Peyer's patch (tissue), 4 donors: ENCODE measurements at regions not wholly inside any gene's neighbourhood (a gene's known extent, or its start where the extent isn't known, plus 50 kb on each side); places are given as distances from the start of the nearest gene placed in this dataset.
A peak's percentile ranks its signal among the peaks of the same experiment; 100 is the strongest.

Experiments used
- DNase-seq, 3 donors: peaks; one replicate each; pipeline ENCODE4 v3.0.0-alpha.2; 2017 to 2019
- H3K27ac ChIP-seq, 4 donors: fragments of 200-600 bp; sonication (generic); one replicate each; pipeline ENCODE4 v1.5.1; 2016 to 2019
- H3K27me3 ChIP-seq, 2 donors: fragments of 200-600 bp; sonication (generic); one replicate each; pipeline ENCODE4 v1.5.1; 2019
- H3K36me3 ChIP-seq, 3 donors: fragments of 200-600 bp; sonication (generic); one replicate each; pipeline ENCODE4 v1.5.1; 2016 to 2019
- H3K4me1 ChIP-seq, 4 donors: fragments of 200-600 bp; sonication (generic); one replicate each; pipeline ENCODE4 v1.5.1; 2016 to 2019
- H3K4me3 ChIP-seq, 4 donors: fragments of 200-600 bp; sonication (generic); 1 replicate in 3 of 4; 2 replicates in 1 of 4; pipeline ENCODE4 v1.5.1; 2016 to 2019; ENCODE audit warnings: mild to moderate bottlenecking in 1 of 4
- H3K9me3 ChIP-seq, 4 donors: fragments of 200-600 bp; sonication (generic); one replicate each; pipeline ENCODE4 v1.5.1; 2016 to 2019; ENCODE audit warnings: mild to moderate bottlenecking in 1 of 4
- CTCF ChIP-seq, 6 experiments: fragments of 450-650 bp in 4 of 6; fragments of 200-600 bp in 2 of 6; sonication (generic) in 1 of 6; IDR thresholded peaks; one replicate each; pipeline ENCODE4 v1.5.1; 2017 to 2019; ENCODE audit warnings: antibody characterized with exemption in 6 of 6, mild to moderate bottlenecking in 3 of 6, moderate library complexity in 1 of 6
- POLR2A ChIP-seq, 2 donors: fragments of 450-650 bp; IDR thresholded peaks; one replicate each; pipeline ENCODE4 v1.5.1; 2017; ENCODE audit warnings: antibody characterized with exemption in 2 of 2, mild to moderate bottlenecking in 2 of 2, moderate library complexity in 2 of 2

DNA sequence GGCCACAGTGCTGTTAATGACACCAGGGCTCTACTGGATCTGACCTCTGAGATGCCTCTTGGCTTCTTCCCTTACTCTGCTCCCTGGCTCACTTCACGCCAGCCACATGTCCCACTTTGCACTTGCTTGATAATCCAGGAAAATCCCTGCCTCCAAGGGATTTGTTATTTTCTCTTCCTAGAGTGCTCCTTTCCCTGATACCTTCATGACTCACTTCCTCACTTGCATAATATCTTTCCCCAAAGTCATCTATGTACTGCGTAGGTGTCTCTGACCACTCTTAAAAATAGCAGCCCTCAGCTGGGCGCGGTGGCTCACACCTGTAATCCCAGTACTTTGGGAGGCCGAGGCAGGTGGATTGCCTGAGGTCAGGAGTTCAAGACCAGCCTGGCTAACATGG is 572.3 kb downstream of the PLCL1 start:
- TF ChIP-seq POLR2A (IDR thresholded peaks at IDR 0.05) (no peak), CTCF (IDR thresholded peaks at IDR 0.05) (no peak)
- Histone ChIP-seq H3K36me3 (no peaks in the 10 kb centered on the region), H3K27ac (no peak overlapping the region), H3K4me3 (no peak overlapping the region), H3K4me1 (peaks cover 0 to 6% (median 0%) of the 10 kb centered on the region in 4 donors), H3K27me3 (no peaks in the 10 kb centered on the region), H3K9me3 (no peaks in the 10 kb centered on the region)
- no peak for DNase-seq

- Histone ChIP-seq H3K4me3 (no peak overlapping the region), H3K36me3 (no peaks in the 10 kb centered on the region), H3K9me3 (no peaks in the 10 kb centered on the region), H3K27me3 (no peaks in the 10 kb centered on the region), H3K27ac (no peak overlapping the region), H3K4me1 (peaks cover 0 to 6% (median 0%) of the 10 kb centered on the region in 4 donors)
- TF ChIP-seq CTCF (IDR thresholded peaks at IDR 0.05) = no peak
- no peak for TF ChIP-seq POLR2A (IDR thresholded peaks at IDR 0.05)
- no peak for DNase-seq
These were observed 570.7 kb downstream of the PLCL1 start for GRCh38 chr2:198375083-198375410.

- peak in 5 of 6 experiments; percentile 15 to 88 (median 84) for TF ChIP-seq CTCF (IDR thresholded peaks at IDR 0.05)
- no peak for TF ChIP-seq POLR2A (IDR thresholded peaks at IDR 0.05)
- H3K4me1 ChIP-seq = peaks cover 0 to 6% (median 0%) of the 10 kb centered on the region in 4 donors
- no peaks in the 10 kb centered on the region for H3K9me3 ChIP-seq
- no peaks in the 10 kb centered on the region for H3K36me3 ChIP-seq
- DNase-seq = peak in 1 of 3 donors; percentile 80
- H3K27me3 ChIP-seq = no peaks in the 10 kb centered on the region
- H3K4me3 ChIP-seq = no peak overlapping the region
- no peak overlapping the region for H3K27ac ChIP-seq
These were observed 570.1 kb downstream of the PLCL1 start for GRCh38 chr2:198374375-198375082.

GRCh38 chr2:198371921-198372543 is 567.6 kb downstream of the PLCL1 start:
- H3K36me3 ChIP-seq = no peaks in the 10 kb centered on the region
- H3K27me3 ChIP-seq = no peaks in the 10 kb centered on the region
- TF ChIP-seq POLR2A (IDR thresholded peaks at IDR 0.05) = no peak
- TF ChIP-seq CTCF (IDR thresholded peaks at IDR 0.05) = no peak
- H3K9me3 ChIP-seq = no peaks in the 10 kb centered on the region
- no peak overlapping the region for H3K4me3 ChIP-seq
- H3K27ac ChIP-seq = no peak overlapping the region
- H3K4me1 ChIP-seq = peaks cover 0 to 6% (median 0%) of the 10 kb centered on the region in 4 donors
- no peak for DNase-seq

GRCh38 chr2:198371329-198371728 is 566.9 kb downstream of the PLCL1 start:
- no peak for DNase-seq
- no peaks in the 10 kb centered on the region for H3K27me3 ChIP-seq
- no peak overlapping the region for H3K27ac ChIP-seq
- H3K4me3 ChIP-seq = no peak overlapping the region
- no peaks in the 10 kb centered on the region for H3K9me3 ChIP-seq
- no peak for TF ChIP-seq CTCF (IDR thresholded peaks at IDR 0.05)
- no peak for TF ChIP-seq POLR2A (IDR thresholded peaks at IDR 0.05)
- peaks cover 0 to 6% (median 0%) of the 10 kb centered on the region in 4 donors for H3K4me1 ChIP-seq
- no peaks in the 10 kb centered on the region for H3K36me3 ChIP-seq
